K562 (cell line): ENCODE measurements at regions not wholly inside any gene's neighbourhood (a gene's known extent, or its start where the extent isn't known, plus 50 kb on each side); places are given as distances from the start of the nearest gene placed in this dataset.

ENCODE experiments used
- ATAC-seq: fragments of 200-7000 bp; cut with Tn5 transposase; 3 replicates; pipeline ENCODE4 v1.9.1; 2020; ENCODE audit warnings: moderate library complexity
- BruUV-seq: library from RNA; stranded (reverse); fragments of 400-500 nt; replicated peaks from 2 replicates; lab custom pipeline; 2021; lab: Mats Ljungman, UMichigan
- CTCF ChIA-PET: fragments of 300-600 bp; formaldehyde crosslinking; extraction: SDS; loops from one replicate; lab custom pipeline; 2021; ENCODE audit warnings: low intra/inter-chr PET ratio; lab: Yijun Ruan, JAX
- POLR2A ChIA-PET: fragments of 300-600, 350-650 bp; sonication (Branson Sonifier 250); formaldehyde crosslinking; extraction: SDS; loops from one replicate; lab custom pipeline; 2021; ENCODE audit warnings: antibody characterized with exemption, inconsistent platforms; lab: Yijun Ruan, JAX
- DNase-seq, 4 experiments: peaks; one replicate each; pipeline versions ENCODE4 v3.0.0 to v3.0.0-alpha.2; 2011 to 2018; ENCODE audit warnings: low spot score in 3 of 4, mixed read lengths in 3 of 4; ENCODE audit errors: extremely low read depth in 1 of 4
- FAIRE-seq: peaks from 2 replicates; lab custom pipeline; 2011; peaks lifted over from hg19 to GRCh38; lab: Jason Lieb, UNC
- H2AFZ ChIP-seq: 2 replicates; pipeline ENCODE4 v1.6.0; 2011; ENCODE audit warnings: low read depth, low read length, control low read depth, inconsistent platforms
- H3K27ac ChIP-seq: fragments of 200-600 bp; 3 replicates; pipeline ENCODE4 v1.8.0; 2011; ENCODE audit warnings: low read depth, mild to moderate bottlenecking, control low read depth, inconsistent platforms, low read length, moderate library complexity, mixed read lengths; ENCODE audit errors: extremely low read depth
- H3K27me3 ChIP-seq, 2 experiments: fragments of 300-600 bp in 1 of 2; 2 replicates in 1 of 2; 3 replicates in 1 of 2; pipeline versions ENCODE4 v1.6.0 to v1.8.0; 2011; ENCODE audit warnings: inconsistent platforms in 2 of 2, low read length in 2 of 2, mild to moderate bottlenecking in 1 of 2, mixed read lengths in 1 of 2, moderate library complexity in 1 of 2; ENCODE audit not compliant: control insufficient read depth in 2 of 2, insufficient read depth in 2 of 2
- H3K36me3 ChIP-seq: fragments of 300-600 bp; 3 replicates; pipeline ENCODE4 v1.8.0; 2011; ENCODE audit warnings: mild to moderate bottlenecking, low read length, inconsistent platforms; ENCODE audit not compliant: control insufficient read depth, insufficient read depth
- H3K4me1 ChIP-seq, 2 experiments: fragments of 200-600 bp in 1 of 2; replicated peaks in 1 of 2; 2 replicates in 1 of 2; 3 replicates in 1 of 2; pipeline versions ENCODE4 v1.5.1 to v1.8.0; 2011; ENCODE audit warnings: inconsistent platforms in 2 of 2, low read length in 2 of 2, mild to moderate bottlenecking in 1 of 2, mixed read lengths in 1 of 2, moderate library complexity in 1 of 2; ENCODE audit not compliant: control insufficient read depth in 2 of 2, insufficient read depth in 2 of 2
- H3K4me2 ChIP-seq: 2 replicates; pipeline ENCODE4 v1.6.1; 2011; ENCODE audit warnings: low read length, control low read depth, inconsistent platforms, mixed read lengths; ENCODE audit not compliant: insufficient read depth
- H3K4me3 ChIP-seq: fragments of 200-600 bp; sonication (generic), shearing (Covaris generic); 2 replicates; pipeline ENCODE4 v1.5.1; 2016; ENCODE audit warnings: control low read depth, inconsistent platforms
- H3K79me2 ChIP-seq: fragments of 200-600 bp; 3 replicates; pipeline ENCODE4 v1.8.0; 2011; ENCODE audit warnings: low read length, inconsistent platforms; ENCODE audit not compliant: control insufficient read depth, insufficient read depth
- H3K9ac ChIP-seq, 2 experiments: 2 replicates each; pipeline versions ENCODE4 v1.6.0 to v1.6.1; 2011; ENCODE audit warnings: low read depth in 2 of 2, low read length in 2 of 2, control low read depth in 1 of 2, inconsistent platforms in 1 of 2, mild to moderate bottlenecking in 1 of 2, mixed read lengths in 1 of 2; ENCODE audit not compliant: insufficient read depth in 1 of 2
- H3K9me1 ChIP-seq: one replicate; pipeline ENCODE4 v1.6.0; 2011; ENCODE audit warnings: inconsistent platforms, mild to moderate bottlenecking, low read length, moderate library complexity; ENCODE audit not compliant: control insufficient read depth, insufficient read depth
- H3K9me3 ChIP-seq: replicated peaks from 2 replicates; pipeline ENCODE4 v1.5.1; 2011; ENCODE audit warnings: low read depth, low read length, inconsistent platforms; ENCODE audit not compliant: control insufficient read depth, insufficient read depth
- H4K20me1 ChIP-seq: replicated peaks from 2 replicates; pipeline ENCODE4 v1.6.1; 2011; ENCODE audit warnings: low read length, inconsistent platforms, mixed read lengths; ENCODE audit not compliant: control insufficient read depth, insufficient read depth
- BACH1 ChIP-seq: fragments of 200-800 bp; sonication (Bioruptor generic); IDR thresholded peaks from 2 replicates; pipeline ENCODE4 v1.6.1; 2016; ENCODE audit warnings: missing genetic modification characterization, missing compliant biosample characterization
- BDP1 ChIP-seq: IDR thresholded peaks from 3 replicates; pipeline ENCODE4 v1.6.1; 2011; ENCODE audit not compliant: insufficient read length, insufficient read depth
- GATA2 ChIP-seq: sonication (generic); formaldehyde crosslinking; IDR thresholded peaks from 2 replicates; pipeline ENCODE4 v1.4.0; 2020; ENCODE audit warnings: mild to moderate bottlenecking, missing genetic modification reagents
- GTF2F1 ChIP-seq: IDR thresholded peaks from 2 replicates; pipeline ENCODE4 v1.6.1; 2011; ENCODE audit warnings: low read depth, low read length, improper control_type of control experiment
- HNRNPH1 ChIP-seq: fragments of 200-400 bp; formaldehyde crosslinking; optimal IDR thresholded peaks from 2 replicates; pipeline ENCODE3; 2017; ENCODE audit warnings: low read depth, mild to moderate bottlenecking, low read length, moderate library complexity
- MYBL2 ChIP-seq, 2 experiments: fragments of 450-650 bp in 1 of 2; sonication (generic) in 1 of 2; formaldehyde crosslinking in 1 of 2; IDR thresholded peaks; 2 replicates each; pipeline versions ENCODE4 v1.6.1 to v1.8.1; 2017 to 2022; ENCODE audit warnings: borderline replicate concordance in 1 of 2, inconsistent platforms in 1 of 2, low read depth in 1 of 2, mild to moderate bottlenecking in 1 of 2, missing genetic modification reagents in 1 of 2, moderate library complexity in 1 of 2
- NFATC3 ChIP-seq: fragments of 450-650 bp; IDR thresholded peaks from 2 replicates; pipeline ENCODE4 v1.6.1; 2017; ENCODE audit warnings: mild to moderate bottlenecking
- SIRT6 ChIP-seq: IDR thresholded peaks from one replicate; pipeline ENCODE4 v1.6.1; 2012; ENCODE audit warnings: low read depth, mild to moderate bottlenecking, control low read depth, inconsistent platforms, low read length, moderate library complexity
- YBX1 ChIP-seq: fragments of 450-650 bp; IDR thresholded peaks from 2 replicates; pipeline ENCODE4 v1.7.1; 2016; ENCODE audit warnings: mild to moderate bottlenecking
- ZNF311 ChIP-seq: fragments of 250-450 bp; sonication (Bioruptor Pico); IDR thresholded peaks from 2 replicates; pipeline ENCODE4 v1.4.0; 2020; ENCODE audit warnings: mild to moderate bottlenecking, moderate library complexity
- WGBS: fragments of 100-300 bp; shearing (Covaris generic); methylation state at CpG from one replicate; pipeline ENCODE4 v1.1.6; 2016; ENCODE audit warnings: low coverage, mixed read lengths; ENCODE audit not compliant: insufficient coverage; ENCODE audit errors: missing lambda C conversion rate; 5-methylcytosine and 5-hydroxymethylcytosine counted together
- in situ Hi-C: fragments of 300-500 bp; cut with MboI; formaldehyde crosslinking; loops from 4 replicates; pipeline ENCODE4 v1.15.0; 2018; ENCODE audit warnings: inconsistent platforms, mixed read lengths
- intact Hi-C: fragments of 100-400 bp; cut with micrococcal nuclease; formaldehyde crosslinking; loops from 2 replicates; pipeline ENCODE4 v1.14.2; 2022
- TF ChIP-seq, protein P1 (sequence below): sonication (generic); formaldehyde crosslinking; IDR thresholded peaks from 2 replicates; pipeline ENCODE4 v1.8.0; 2022; ENCODE audit warnings: mild to moderate bottlenecking, missing genetic modification reagents
- TF ChIP-seq, protein P2 (sequence below): sonication (generic); formaldehyde crosslinking; IDR thresholded peaks from 2 replicates; pipeline ENCODE4 v1.8.0; 2022; ENCODE audit warnings: mild to moderate bottlenecking, missing genetic modification reagents
- TF ChIP-seq, protein P3 (sequence below): fragments of 250-450 bp; sonication (Bioruptor Pico); IDR thresholded peaks from 2 replicates; pipeline ENCODE4 v1.6.1; 2021; ENCODE audit warnings: mild to moderate bottlenecking
- TF ChIP-seq, protein P4 (sequence below): fragments of 250-450 bp; sonication (Bioruptor Pico); IDR thresholded peaks from 2 replicates; pipeline ENCODE4 v1.4.0; 2020; ENCODE audit warnings: mild to moderate bottlenecking, moderate library complexity

DNA sequence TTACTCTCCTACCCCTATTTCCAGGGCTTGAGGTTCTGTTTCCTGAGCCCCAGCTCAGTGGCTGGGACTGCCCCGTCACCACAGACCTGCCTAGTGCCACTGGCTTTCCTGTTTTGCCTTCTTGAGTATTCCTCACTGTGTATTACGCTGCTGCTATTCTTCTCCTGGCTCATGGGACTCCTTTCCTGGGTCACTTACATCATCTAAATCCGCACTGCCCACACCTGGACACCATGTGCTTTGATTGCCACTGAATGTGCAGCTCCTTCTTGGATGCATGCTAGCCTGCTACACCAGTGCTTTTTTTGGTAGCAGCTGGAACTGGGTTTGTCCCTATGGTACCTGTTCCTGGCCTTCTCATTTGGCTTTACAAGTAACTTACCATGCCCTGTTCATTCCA, 96.6 kb upstream of the PTPRM start:
- Histone ChIP-seq H2AFZ (no peak overlapping the region), H3K4me3 (no peak overlapping the region), H3K4me1 (no peaks in the 10 kb centered on the region; a peak in 2 of 5 replicates), H3K9me1 (no peaks in the 10 kb centered on the region), H3K27ac (no peak overlapping the region), H3K4me2 (no peak overlapping the region), H3K79me2 (no peaks in the 10 kb centered on the region), H3K9me3 (no peaks in the 10 kb centered on the region), H3K9ac (no peak overlapping the region), H3K36me3 (no peaks in the 10 kb centered on the region), H4K20me1 (no peaks in the 10 kb centered on the region), H3K27me3 (no peaks in the 10 kb centered on the region; a peak in 1 of 5 replicates)
- POLR2A ChIA-PET = no interaction called here
- no peak for TF ChIP-seq YBX1
- CTCF ChIA-PET = no interaction called here
- FAIRE-seq = no peak
- intact Hi-C loops = no loop called here
- BruUV-seq = no TSS peak
- WGBS = 4% methylated on average over 2 of the region's 3 CpGs
- in situ Hi-C loops = no loop called here
- no peak for ATAC-seq
- DNase-seq = no peak

DNA sequence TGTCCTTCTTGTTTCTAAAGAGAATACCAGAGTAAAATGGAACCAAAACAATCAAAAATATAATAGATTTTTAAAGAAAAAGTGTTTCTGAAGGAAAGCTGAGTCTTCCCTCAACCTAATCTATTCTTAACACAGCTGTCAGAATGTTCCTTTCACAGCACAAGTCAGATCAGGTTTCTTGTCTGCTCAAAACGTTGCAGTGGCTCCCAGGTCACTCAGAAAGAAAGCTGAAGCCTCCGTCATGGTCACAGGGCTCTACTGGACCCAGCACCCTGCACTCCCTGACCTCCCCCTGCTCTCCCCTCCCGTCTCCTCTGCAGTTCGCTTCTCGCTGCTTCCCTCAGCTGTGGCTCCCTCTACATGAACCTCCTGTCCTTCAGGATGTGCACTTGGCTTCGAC, 90.7 kb upstream of the PTPRM start:
- intact Hi-C loops = no loop called here
- Histone ChIP-seq H3K36me3 (no peaks in the 10 kb centered on the region), H3K27me3 (peaks cover 5% of the 10 kb centered on the region in 2 experiments; a peak in 2 of 5 replicates), H3K4me2 (no peak overlapping the region), H2AFZ (no peak overlapping the region), H3K79me2 (no peaks in the 10 kb centered on the region), H3K4me3 (no peak overlapping the region), H3K9ac (no peak overlapping the region), H3K9me3 (no peaks in the 10 kb centered on the region), H3K4me1 (no peaks in the 10 kb centered on the region), H3K27ac (no peak overlapping the region), H3K9me1 (peaks cover 2% of the 10 kb centered on the region), H4K20me1 (no peaks in the 10 kb centered on the region)
- POLR2A ChIA-PET = interaction anchor here (0.6 kb wide), 1 partner anchor 49 kb away, joined by 3 read pairs; no protein-coding TSS in a partner anchor
- in situ Hi-C loops = no loop called here
- CTCF ChIA-PET = no interaction called here
- WGBS = 0% methylated on average over 6 of the region's 6 CpGs
- ATAC-seq (no peak), FAIRE-seq (no peak), DNase-seq (no peak)
- TF ChIP-seq NFATC3 (no peak), BDP1 (no peak), GATA2 (CRISPR knock-in tag) (no peak), GTF2F1 (no peak), MYBL2 (IDR thresholded peaks at IDR 0.05; ENCODE audit: low read depth) (no peak), MYBL2 (CRISPR knock-in tag; IDR thresholded peaks at IDR 0.05; ENCODE audit: borderline replicate concordance) (no peak), SIRT6 (no peak), BACH1 (tag) (no peak), HNRNPH1 (no peak), ZNF311 (no peak)
- TF ChIP-seq, protein P1, sequence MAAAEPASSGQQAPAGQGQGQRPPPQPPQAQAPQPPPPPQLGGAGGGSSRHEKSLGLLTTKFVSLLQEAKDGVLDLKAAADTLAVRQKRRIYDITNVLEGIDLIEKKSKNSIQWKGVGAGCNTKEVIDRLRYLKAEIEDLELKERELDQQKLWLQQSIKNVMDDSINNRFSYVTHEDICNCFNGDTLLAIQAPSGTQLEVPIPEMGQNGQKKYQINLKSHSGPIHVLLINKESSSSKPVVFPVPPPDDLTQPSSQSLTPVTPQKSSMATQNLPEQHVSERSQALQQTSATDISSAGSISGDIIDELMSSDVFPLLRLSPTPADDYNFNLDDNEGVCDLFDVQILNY (CRISPR knock-in tag) = no peak
- TF ChIP-seq, protein P2, sequence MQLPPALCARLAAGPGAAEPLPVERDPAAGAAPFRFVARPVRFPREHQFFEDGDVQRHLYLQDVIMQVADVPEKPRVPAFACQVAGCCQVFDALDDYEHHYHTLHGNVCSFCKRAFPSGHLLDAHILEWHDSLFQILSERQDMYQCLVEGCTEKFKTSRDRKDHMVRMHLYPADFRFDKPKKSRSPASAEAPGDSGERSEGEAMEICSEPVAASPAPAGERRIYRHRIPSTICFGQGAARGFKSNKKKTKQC (CRISPR knock-in tag) = no peak
- TF ChIP-seq, protein P3, sequence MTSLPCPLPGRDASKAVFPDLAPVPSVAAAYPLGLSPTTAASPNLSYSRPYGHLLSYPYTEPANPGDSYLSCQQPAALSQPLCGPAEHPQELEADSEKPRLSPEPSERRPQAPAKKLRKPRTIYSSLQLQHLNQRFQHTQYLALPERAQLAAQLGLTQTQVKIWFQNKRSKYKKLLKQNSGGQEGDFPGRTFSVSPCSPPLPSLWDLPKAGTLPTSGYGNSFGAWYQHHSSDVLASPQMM (CRISPR knock-in tag) = no peak
- TF ChIP-seq, protein P4, sequence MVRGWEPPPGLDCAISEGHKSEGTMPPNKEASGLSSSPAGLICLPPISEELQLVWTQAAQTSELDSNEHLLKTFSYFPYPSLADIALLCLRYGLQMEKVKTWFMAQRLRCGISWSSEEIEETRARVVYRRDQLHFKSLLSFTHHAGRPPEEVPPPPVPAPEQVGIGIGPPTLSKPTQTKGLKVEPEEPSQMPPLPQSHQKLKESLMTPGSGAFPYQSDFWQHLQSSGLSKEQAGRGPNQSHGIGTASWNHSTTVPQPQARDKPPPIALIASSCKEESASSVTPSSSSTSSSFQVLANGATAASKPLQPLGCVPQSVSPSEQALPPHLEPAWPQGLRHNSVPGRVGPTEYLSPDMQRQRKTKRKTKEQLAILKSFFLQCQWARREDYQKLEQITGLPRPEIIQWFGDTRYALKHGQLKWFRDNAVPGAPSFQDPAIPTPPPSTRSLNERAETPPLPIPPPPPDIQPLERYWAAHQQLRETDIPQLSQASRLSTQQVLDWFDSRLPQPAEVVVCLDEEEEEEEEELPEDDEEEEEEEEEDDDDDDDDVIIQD (CRISPR knock-in tag) = no peak
- BruUV-seq = no TSS peak
